Hindlimb muscle (tissue), 1 donor: ENCODE measurements at regions not wholly inside any gene's neighbourhood (a gene's known extent, or its start where the extent isn't known, plus 50 kb on each side); places are given as distances from the start of the nearest gene placed in this dataset.
A peak's percentile ranks its signal among the peaks of the same experiment; 100 is the strongest.
"Not testable (repeated sequence)": the region's sequence is repeated elsewhere in the genome, so short reads cannot be mapped to it uniquely, and the experiment has no call there.

ENCODE experiments used
- DNase-seq: peaks from one replicate; pipeline ENCODE4 v3.0.0-alpha.2; 2013

GRCh38 chr7:67359900-67360299 lies 363.3 kb downstream of the TYW1 start:
- DNase-seq: no peak

- no peak for DNase-seq
Measured at GRCh38 chr7:67361150-67361549, 364.5 kb downstream of the TYW1 start.

- DNase-seq: no peak
Measured at GRCh38 chr7:67364441-67365017, 367.9 kb downstream of the TYW1 start.

GRCh38 chr7:67371429-67372305 lies 375.0 kb downstream of the TYW1 start:
- peak; percentile 76 for DNase-seq

- DNase-seq: not testable (repeated sequence)
Measured at GRCh38 chr7:67373389-67373788, 376.8 kb downstream of the TYW1 start.

- DNase-seq: no peak
Measured at GRCh38 chr7:67375427-67375826, 378.8 kb downstream of the TYW1 start.

- peak; percentile 73 for DNase-seq
Measured at GRCh38 chr7:67377939-67378862, 381.6 kb downstream of the TYW1 start.

- no peak for DNase-seq
Measured at GRCh38 chr7:67380326-67380725, 383.7 kb downstream of the TYW1 start.

GRCh38 chr7:67380858-67381257 lies 384.2 kb downstream of the TYW1 start:
- DNase-seq: no peak

GRCh38 chr7:67387851-67388250 lies 391.2 kb downstream of the TYW1 start:
- no peak for DNase-seq

GRCh38 chr7:67391168-67391567 lies 394.5 kb downstream of the TYW1 start:
- DNase-seq: no peak

GRCh38 chr7:67392596-67393438 lies 396.2 kb downstream of the TYW1 start:
- DNase-seq: no peak

GRCh38 chr7:67393903-67394302 lies 397.3 kb downstream of the TYW1 start:
- DNase-seq: no peak

- DNase-seq: no peak
Measured at GRCh38 chr7:67398916-67399315, 402.3 kb downstream of the TYW1 start.

- DNase-seq: no peak
Measured at GRCh38 chr7:67401492-67401891, 404.9 kb downstream of the TYW1 start.

- no peak for DNase-seq
Measured at GRCh38 chr7:67402280-67402679, 405.6 kb downstream of the TYW1 start.

GRCh38 chr7:67406976-67407375 lies 410.3 kb downstream of the TYW1 start:
- no peak for DNase-seq

GRCh38 chr7:67407392-67408071 lies 410.9 kb downstream of the TYW1 start:
- no peak for DNase-seq

- no peak for DNase-seq
Measured at GRCh38 chr7:67408109-67408508, 411.5 kb downstream of the TYW1 start.

GRCh38 chr7:67413670-67414069 lies 417.0 kb downstream of the TYW1 start:
- DNase-seq: no peak

GRCh38 chr7:67414858-67415257 lies 418.2 kb downstream of the TYW1 start:
- DNase-seq: no peak

GRCh38 chr7:67422601-67423000 lies 426.0 kb downstream of the TYW1 start:
- no peak for DNase-seq
